Mesendoderm (in vitro differentiated cells): ENCODE measurements at regions not wholly inside any gene's neighbourhood (a gene's known extent, or its start where the extent isn't known, plus 50 kb on each side); places are given as distances from the start of the nearest gene placed in this dataset.

ENCODE experiments used
- DNase-seq: peaks from one replicate; pipeline ENCODE4 v3.0.0; 2013
- H2AK5ac ChIP-seq: 2 replicates; pipeline ENCODE4 v1.6.1; 2013; ENCODE audit warnings: low read length, inconsistent platforms
- H2BK120ac ChIP-seq: 2 replicates; pipeline ENCODE4 v1.6.1; 2013; ENCODE audit warnings: low read depth, mild to moderate bottlenecking, low read length, moderate library complexity, mixed read lengths
- H2BK15ac ChIP-seq: replicated peaks from 2 replicates; pipeline ENCODE4 v1.6.1; 2013; ENCODE audit warnings: low read depth, mild to moderate bottlenecking, moderate library complexity
- H2BK5ac ChIP-seq: 2 replicates; pipeline ENCODE4 v1.6.1; 2013; ENCODE audit warnings: low read length, inconsistent platforms
- H3K18ac ChIP-seq: 2 replicates; pipeline ENCODE4 v1.6.1; 2013; ENCODE audit warnings: mild to moderate bottlenecking, low read length, mixed read lengths
- H3K23ac ChIP-seq: one replicate; pipeline ENCODE4 v1.6.1; 2013; ENCODE audit warnings: low read length
- H3K27ac ChIP-seq: 2 replicates; pipeline ENCODE4 v1.5.1; 2013; ENCODE audit warnings: low read depth, mild to moderate bottlenecking, inconsistent platforms, low read length, moderate library complexity
- H3K27me3 ChIP-seq: 2 replicates; pipeline ENCODE4 v1.6.1; 2013; ENCODE audit warnings: low read length, control low read depth, mild to moderate bottlenecking, inconsistent platforms; ENCODE audit not compliant: insufficient read depth, poor library complexity
- H3K36me3 ChIP-seq: 2 replicates; pipeline ENCODE4 v1.6.1; 2013; ENCODE audit warnings: low read length, inconsistent platforms; ENCODE audit not compliant: control insufficient read depth, insufficient read depth
- H3K4ac ChIP-seq: one replicate; pipeline ENCODE4 v1.6.1; 2013; ENCODE audit warnings: low read depth, mild to moderate bottlenecking, low read length, moderate library complexity
- H3K4me1 ChIP-seq: 2 replicates; pipeline ENCODE4 v1.6.1; 2013; ENCODE audit warnings: low read depth, low read length, inconsistent platforms; ENCODE audit not compliant: control insufficient read depth
- H3K4me2 ChIP-seq: 2 replicates; pipeline ENCODE4 v1.6.1; 2013; ENCODE audit warnings: low read length
- H3K4me3 ChIP-seq: 2 replicates; pipeline ENCODE4 v1.5.1; 2013; ENCODE audit warnings: mild to moderate bottlenecking, low read length
- H3K56ac ChIP-seq: one replicate; pipeline ENCODE4 v1.6.1; 2013; ENCODE audit warnings: low read length
- H3K79me1 ChIP-seq: 2 replicates; pipeline ENCODE4 v1.6.1; 2013; ENCODE audit warnings: low read length, inconsistent platforms
- H3K79me2 ChIP-seq: 2 replicates; pipeline ENCODE4 v1.6.1; 2013; ENCODE audit warnings: mild to moderate bottlenecking, low read length; ENCODE audit not compliant: control insufficient read depth, insufficient read depth
- H3K9ac ChIP-seq: 2 replicates; pipeline ENCODE4 v1.6.1; 2013; ENCODE audit warnings: low read length, inconsistent platforms
- H4K5ac ChIP-seq: one replicate; pipeline ENCODE4 v1.6.1; 2013; ENCODE audit warnings: low read length
- H4K8ac ChIP-seq: one replicate; pipeline ENCODE4 v1.6.1; 2013; ENCODE audit warnings: low read depth, mild to moderate bottlenecking, control low read depth, low read length, moderate library complexity
- WGBS: extraction: QIAGEN DNeasy Blood & Tissue Kit; methylation state at CpG from one replicate; pipeline ENCODE4 v1.1.7; 2013; ENCODE audit warnings: low lambda C conversion rate, missing lambda C conversion rate; ENCODE audit not compliant: insufficient coverage; ENCODE audit errors: extremely low coverage; 5-methylcytosine and 5-hydroxymethylcytosine counted together

DNA sequence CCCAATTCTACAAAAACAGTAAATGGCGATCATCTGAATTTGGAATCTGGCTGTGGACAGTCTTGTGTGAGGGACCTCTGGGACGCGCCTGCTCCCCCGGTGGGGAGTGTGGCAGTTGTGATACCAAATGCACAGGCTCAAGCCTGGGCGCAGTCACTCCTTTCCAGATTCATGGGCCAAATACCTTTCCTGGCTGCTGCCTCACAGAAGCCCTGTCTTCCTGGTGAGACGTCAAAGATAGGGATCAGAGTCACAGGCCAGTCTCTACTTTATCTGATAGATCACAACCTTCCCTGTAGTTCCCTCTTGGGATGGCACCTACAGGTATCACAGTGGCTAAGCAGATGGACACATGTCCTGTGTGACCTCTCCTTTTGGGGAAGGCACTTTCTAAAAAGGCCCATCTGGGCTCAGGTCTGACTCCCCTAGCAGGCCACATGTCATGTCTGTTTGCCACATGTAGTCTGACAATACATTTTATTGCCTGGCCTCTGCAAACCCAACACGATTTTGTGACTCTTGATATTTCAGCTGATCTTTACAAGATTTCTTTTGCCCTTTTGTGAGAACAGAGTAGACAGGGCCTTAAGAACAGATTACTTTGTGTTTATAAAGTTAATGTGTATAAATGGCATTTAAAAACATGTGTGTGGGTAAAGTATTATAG, 150.1 kb downstream of the SNX10 start:
- H3K4me1 ChIP-seq: no peaks in the 10 kb centered on the region
- H3K56ac ChIP-seq: no peak overlapping the region
- H3K79me1 ChIP-seq: no peaks in the 10 kb centered on the region
- WGBS: no CpG with 5 or more reads among the region's 7 CpGs
- DNase-seq: peak; percentile 45
- no peaks in the 10 kb centered on the region for H3K27me3 ChIP-seq
- H4K8ac ChIP-seq: no peak overlapping the region
- no peak overlapping the region for H3K4ac ChIP-seq
- H2BK15ac ChIP-seq: no peak overlapping the region
- no peaks in the 10 kb centered on the region for H3K36me3 ChIP-seq
- H3K79me2 ChIP-seq: no peaks in the 10 kb centered on the region
- H3K27ac ChIP-seq: no peak overlapping the region
- H3K23ac ChIP-seq: no peak overlapping the region
- no peak overlapping the region for H3K4me2 ChIP-seq
- no peak overlapping the region for H4K5ac ChIP-seq
- no peak overlapping the region for H2BK120ac ChIP-seq
- H3K9ac ChIP-seq: no peak overlapping the region
- no peak overlapping the region for H3K18ac ChIP-seq
- no peak overlapping the region for H3K4me3 ChIP-seq
- no peak overlapping the region for H2BK5ac ChIP-seq
- H2AK5ac ChIP-seq: no peak overlapping the region

DNA sequence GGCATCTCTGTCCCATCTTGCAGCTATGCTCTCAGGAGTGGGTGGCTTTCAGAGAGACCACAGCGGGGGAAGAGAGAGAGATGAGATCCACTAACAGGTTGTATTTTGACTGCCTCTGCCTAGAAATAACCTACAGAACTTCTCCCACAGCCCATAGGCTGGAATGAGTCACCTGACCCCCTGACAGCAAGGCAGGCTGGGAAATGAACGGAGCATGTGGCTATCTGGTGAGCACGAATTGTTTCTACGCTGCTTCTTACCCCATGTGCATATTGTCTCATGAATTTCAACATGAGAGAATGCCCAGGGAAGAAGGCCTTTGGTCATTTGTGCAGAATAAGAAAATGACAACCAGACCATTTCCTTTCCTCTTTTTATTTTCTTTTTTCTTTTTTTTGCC, 151.3 kb downstream of the SNX10 start:
- no peak overlapping the region for H3K4me2 ChIP-seq
- H4K8ac ChIP-seq: no peak overlapping the region
- no peak overlapping the region for H3K27ac ChIP-seq
- H3K4me3 ChIP-seq: no peak overlapping the region
- no peaks in the 10 kb centered on the region for H3K36me3 ChIP-seq
- no peak overlapping the region for H3K9ac ChIP-seq
- no peak overlapping the region for H2BK5ac ChIP-seq
- no peak overlapping the region for H2BK120ac ChIP-seq
- DNase-seq: no peak
- no peaks in the 10 kb centered on the region for H3K27me3 ChIP-seq
- no peaks in the 10 kb centered on the region for H3K4me1 ChIP-seq
- H2BK15ac ChIP-seq: no peak overlapping the region
- H3K18ac ChIP-seq: no peak overlapping the region
- H3K23ac ChIP-seq: no peak overlapping the region
- no peaks in the 10 kb centered on the region for H3K79me1 ChIP-seq
- no peak overlapping the region for H2AK5ac ChIP-seq
- no CpG with 5 or more reads among the region's 4 CpGs for WGBS
- H4K5ac ChIP-seq: no peak overlapping the region
- H3K79me2 ChIP-seq: no peaks in the 10 kb centered on the region
- H3K4ac ChIP-seq: no peak overlapping the region
- no peak overlapping the region for H3K56ac ChIP-seq

- H3K18ac ChIP-seq: no peak overlapping the region
- no peak overlapping the region for H2BK5ac ChIP-seq
- H3K23ac ChIP-seq: no peak overlapping the region
- no peaks in the 10 kb centered on the region for H3K27me3 ChIP-seq
- H4K8ac ChIP-seq: no peak overlapping the region
- H3K4me3 ChIP-seq: no peak overlapping the region
- no peak overlapping the region for H2BK120ac ChIP-seq
- no peaks in the 10 kb centered on the region for H3K4me1 ChIP-seq
- no peaks in the 10 kb centered on the region for H3K79me2 ChIP-seq
- WGBS: no CpG with 5 or more reads among the region's 4 CpGs
- H3K79me1 ChIP-seq: no peaks in the 10 kb centered on the region
- H2AK5ac ChIP-seq: no peak overlapping the region
- no peak overlapping the region for H4K5ac ChIP-seq
- no peak overlapping the region for H3K4me2 ChIP-seq
- no peak overlapping the region for H3K56ac ChIP-seq
- no peak overlapping the region for H3K27ac ChIP-seq
- H2BK15ac ChIP-seq: no peak overlapping the region
- H3K9ac ChIP-seq: no peak overlapping the region
- H3K36me3 ChIP-seq: no peaks in the 10 kb centered on the region
- no peak overlapping the region for H3K4ac ChIP-seq
- peak; percentile 18 for DNase-seq
Measured at GRCh38 chr7:26443751-26444150, 152.1 kb downstream of the SNX10 start.

DNA sequence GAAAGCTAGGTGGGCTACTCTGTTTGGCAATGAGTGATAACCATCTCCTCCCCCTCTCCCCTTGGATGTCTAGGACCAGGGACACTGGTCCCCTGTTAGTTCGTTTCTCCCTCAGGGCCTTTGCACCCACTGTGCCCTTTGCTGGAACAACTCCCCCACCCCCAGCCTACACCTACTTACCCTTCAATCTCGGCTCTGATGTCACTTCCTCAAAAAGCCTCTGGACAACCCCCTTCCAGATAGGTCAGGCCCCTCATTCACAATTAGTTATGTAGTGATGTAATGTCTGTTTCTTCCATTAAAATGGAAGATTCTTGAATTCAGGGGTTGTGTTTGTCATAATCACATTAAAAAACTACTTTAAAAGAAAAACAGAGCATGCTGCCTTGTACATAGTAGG, 152.9 kb downstream of the SNX10 start:
- DNase-seq: no peak
- H3K36me3 ChIP-seq: no peaks in the 10 kb centered on the region
- no peak overlapping the region for H3K4me2 ChIP-seq
- no peak overlapping the region for H3K4me3 ChIP-seq
- no peaks in the 10 kb centered on the region for H3K4me1 ChIP-seq
- no peak overlapping the region for H4K8ac ChIP-seq
- H3K27me3 ChIP-seq: no peaks in the 10 kb centered on the region
- H3K23ac ChIP-seq: no peak overlapping the region
- no peak overlapping the region for H3K18ac ChIP-seq
- H2BK120ac ChIP-seq: no peak overlapping the region
- H4K5ac ChIP-seq: no peak overlapping the region
- no peak overlapping the region for H2BK15ac ChIP-seq
- H3K79me1 ChIP-seq: no peaks in the 10 kb centered on the region
- no peaks in the 10 kb centered on the region for H3K79me2 ChIP-seq
- H3K9ac ChIP-seq: no peak overlapping the region
- no peak overlapping the region for H3K4ac ChIP-seq
- H3K56ac ChIP-seq: no peak overlapping the region
- H2AK5ac ChIP-seq: no peak overlapping the region
- no peak overlapping the region for H2BK5ac ChIP-seq
- no peak overlapping the region for H3K27ac ChIP-seq
- WGBS: no CpG with 5 or more reads among the region's 2 CpGs

GRCh38 chr7:26447116-26447515, 155.5 kb downstream of the SNX10 start:
- Histone ChIP-seq H3K4me1 (no peaks in the 10 kb centered on the region), H3K56ac (no peak overlapping the region), H3K79me2 (no peaks in the 10 kb centered on the region), H3K9ac (no peak overlapping the region), H3K36me3 (no peaks in the 10 kb centered on the region), H3K23ac (no peak overlapping the region), H3K4me3 (no peak overlapping the region), H3K79me1 (no peaks in the 10 kb centered on the region), H3K4me2 (no peak overlapping the region), H3K4ac (no peak overlapping the region), H2BK5ac (no peak overlapping the region), H3K18ac (no peak overlapping the region), H3K27ac (no peak overlapping the region), H2BK15ac (no peak overlapping the region), H3K27me3 (no peaks in the 10 kb centered on the region), H4K8ac (no peak overlapping the region), H2AK5ac (no peak overlapping the region), H4K5ac (no peak overlapping the region), H2BK120ac (no peak overlapping the region)
- no peak for DNase-seq
- no CpG with 5 or more reads among the region's 1 CpG for WGBS
